Nephron progenitor cell (in vitro differentiated cells): ENCODE measurements at regions not wholly inside any gene's neighbourhood (a gene's known extent, or its start where the extent isn't known, plus 50 kb on each side); places are given as distances from the start of the nearest gene placed in this dataset.

Experiments
- DNase-seq: peaks from one replicate; pipeline ENCODE4 v3.0.0; 2021
- H3K27ac Mint-ChIP-seq: 2 replicates; pipeline ENCODE4 v1.8.0; 2021; ENCODE audit warnings: mild to moderate bottlenecking, moderate library complexity, mixed read lengths
- H3K27me3 Mint-ChIP-seq: 2 replicates; pipeline ENCODE4 v1.8.0; 2021; ENCODE audit warnings: mild to moderate bottlenecking, low read depth, mixed read lengths; ENCODE audit not compliant: poor library complexity
- H3K36me3 Mint-ChIP-seq: 2 replicates; pipeline ENCODE4 v1.8.0; 2021; ENCODE audit warnings: low read depth, mixed read lengths
- H3K4me1 Mint-ChIP-seq: 2 replicates; pipeline ENCODE4 v1.8.0; 2021; ENCODE audit warnings: mixed read lengths
- H3K4me3 Mint-ChIP-seq: 2 replicates; pipeline ENCODE4 v1.8.0; 2021; ENCODE audit warnings: mild to moderate bottlenecking, moderate library complexity, mixed read lengths
- H3K9me3 Mint-ChIP-seq: 2 replicates; pipeline ENCODE4 v1.8.0; 2021; ENCODE audit warnings: mild to moderate bottlenecking, moderate library complexity, mixed read lengths
- CTCF ChIP-seq: fragments of 200-600 bp; sonication (generic); IDR thresholded peaks from 2 replicates; pipeline ENCODE4 v1.5.0; 2021; ENCODE audit warnings: antibody characterized with exemption

DNA sequence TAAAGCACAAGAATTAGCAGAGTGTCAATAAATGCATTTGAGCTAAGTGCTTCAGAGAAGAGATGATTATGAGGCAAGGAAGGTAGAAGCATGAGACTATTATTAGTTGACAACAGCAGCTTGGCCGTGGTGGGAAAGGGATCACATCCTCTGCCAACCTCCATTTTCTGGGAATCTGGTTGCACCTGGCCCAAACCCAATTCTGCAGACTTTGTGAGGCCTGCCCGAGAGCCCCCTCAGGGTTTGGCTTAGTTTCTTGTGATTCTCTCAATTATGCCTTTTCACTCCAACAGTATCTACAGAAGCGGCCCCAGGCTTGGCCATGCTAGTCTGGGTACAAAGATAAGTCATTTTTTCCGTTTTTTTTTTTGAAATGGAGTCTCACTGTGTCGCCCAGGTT is 111.0 kb upstream of the B3GAT2 start:
- peaks cover 5% of the 10 kb centered on the region for H3K9me3 Mint-ChIP-seq
- no peak overlapping the region for H3K4me3 Mint-ChIP-seq
- no peak for TF ChIP-seq CTCF
- H3K27me3 Mint-ChIP-seq: no peaks in the 10 kb centered on the region
- no peak overlapping the region for H3K27ac Mint-ChIP-seq
- H3K4me1 Mint-ChIP-seq: no peaks in the 10 kb centered on the region
- no peak for DNase-seq
- no peaks in the 10 kb centered on the region for H3K36me3 Mint-ChIP-seq

- no peak for DNase-seq
- TF ChIP-seq CTCF: no peak
- peaks cover 8% of the 10 kb centered on the region for H3K9me3 Mint-ChIP-seq
- H3K4me1 Mint-ChIP-seq: no peaks in the 10 kb centered on the region
- H3K27ac Mint-ChIP-seq: no peak overlapping the region
- no peak overlapping the region for H3K4me3 Mint-ChIP-seq
- H3K36me3 Mint-ChIP-seq: no peaks in the 10 kb centered on the region
- H3K27me3 Mint-ChIP-seq: no peaks in the 10 kb centered on the region
Observed at GRCh38 chr6:71072508-71072907, 115.6 kb upstream of the B3GAT2 start.

GRCh38 chr6:71077655-71078054 is 120.8 kb upstream of the B3GAT2 start:
- Mint-ChIP-seq H3K27ac (no peak overlapping the region), H3K36me3 (no peaks in the 10 kb centered on the region), H3K4me3 (no peak overlapping the region), H3K27me3 (no peaks in the 10 kb centered on the region), H3K9me3 (peaks cover 12% of the 10 kb centered on the region), H3K4me1 (no peaks in the 10 kb centered on the region)
- TF ChIP-seq CTCF: no peak
- no peak for DNase-seq

GRCh38 chr6:71079677-71080076 is 122.8 kb upstream of the B3GAT2 start:
- DNase-seq: no peak
- Mint-ChIP-seq H3K27me3 (no peaks in the 10 kb centered on the region), H3K4me3 (no peak overlapping the region), H3K4me1 (no peaks in the 10 kb centered on the region), H3K36me3 (no peaks in the 10 kb centered on the region), H3K27ac (no peak overlapping the region), H3K9me3 (peaks cover 12% of the 10 kb centered on the region)
- no peak for TF ChIP-seq CTCF

DNA sequence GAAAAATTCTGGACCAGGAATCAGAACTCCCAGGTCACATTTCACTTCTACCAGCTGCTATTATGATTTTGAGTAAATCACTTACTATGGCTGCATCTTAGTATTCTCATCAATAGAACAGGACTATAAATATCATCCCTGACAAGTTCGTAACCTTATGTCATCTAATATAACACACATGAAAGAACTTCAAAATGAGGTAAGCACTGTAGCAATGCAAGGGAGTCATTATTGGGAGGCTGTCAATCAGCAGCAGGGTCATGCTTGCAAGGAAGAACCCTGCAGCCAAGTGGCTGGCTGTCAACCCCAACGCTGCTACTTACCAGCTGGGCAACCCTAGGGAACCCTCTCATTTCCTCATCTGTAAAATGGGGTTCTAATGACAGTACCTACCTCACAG is 123.3 kb upstream of the B3GAT2 start:
- no peak for TF ChIP-seq CTCF
- no peaks in the 10 kb centered on the region for H3K27me3 Mint-ChIP-seq
- H3K9me3 Mint-ChIP-seq: peaks cover 12% of the 10 kb centered on the region
- no peak overlapping the region for H3K4me3 Mint-ChIP-seq
- no peaks in the 10 kb centered on the region for H3K36me3 Mint-ChIP-seq
- H3K27ac Mint-ChIP-seq: no peak overlapping the region
- no peak for DNase-seq
- H3K4me1 Mint-ChIP-seq: no peaks in the 10 kb centered on the region

DNA sequence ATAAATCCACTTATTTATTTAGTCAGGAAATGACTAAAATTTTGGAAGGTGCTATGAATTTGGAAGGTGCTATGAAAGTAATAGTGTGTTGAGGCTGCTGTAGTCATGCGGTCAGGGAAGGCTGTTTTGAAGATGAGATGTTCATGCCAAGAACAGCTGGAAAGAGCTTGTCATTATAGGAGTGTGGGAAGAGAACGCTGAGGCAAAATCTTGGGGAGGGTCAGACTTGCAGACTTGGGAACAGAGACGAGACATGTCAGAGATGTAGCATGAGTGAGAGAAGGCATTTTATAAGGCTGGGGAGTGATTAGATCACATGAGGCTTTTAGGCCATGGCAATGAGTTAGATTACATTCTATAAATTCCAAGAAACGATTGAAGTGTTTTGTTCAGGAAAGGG is 124.0 kb upstream of the B3GAT2 start:
- peaks cover 12% of the 10 kb centered on the region for H3K9me3 Mint-ChIP-seq
- no peak for DNase-seq
- peak overlapping the region; percentile 1 for H3K27ac Mint-ChIP-seq
- no peaks in the 10 kb centered on the region for H3K4me1 Mint-ChIP-seq
- H3K27me3 Mint-ChIP-seq: no peaks in the 10 kb centered on the region
- no peaks in the 10 kb centered on the region for H3K36me3 Mint-ChIP-seq
- no peak overlapping the region for H3K4me3 Mint-ChIP-seq
- TF ChIP-seq CTCF: no peak
